Ureter (tissue), 1 donor: ENCODE measurements at regions not wholly inside any gene's neighbourhood (a gene's known extent, or its start where the extent isn't known, plus 50 kb on each side); places are given as distances from the start of the nearest gene placed in this dataset.

Experiments
- DNase-seq: peaks from one replicate; pipeline ENCODE4 v3.0.0-alpha.2; 2020; ENCODE audit warnings: low spot score
- donor health status: DM: yes; HTN: yes; CAD: no.

- DNase-seq = no peak
Observed at GRCh38 chr9:73011956-73012355, 59.1 kb upstream of the ALDH1A1 start.

GRCh38 chr9:73011181-73011750, 58.4 kb upstream of the ALDH1A1 start:
- no peak for DNase-seq

GRCh38 chr9:73009649-73010288, 56.9 kb upstream of the ALDH1A1 start:
- DNase-seq = no peak

GRCh38 chr9:73007966-73008672, 55.3 kb upstream of the ALDH1A1 start:
- no peak for DNase-seq

- no peak for DNase-seq
Observed at GRCh38 chr9:73006986-73007385, 54.1 kb upstream of the ALDH1A1 start.
